HT-29 (cell line): ENCODE measurements at regions not wholly inside any gene's neighbourhood (a gene's known extent, or its start where the extent isn't known, plus 50 kb on each side); places are given as distances from the start of the nearest gene placed in this dataset.
A peak's percentile ranks its signal among the peaks of the same experiment; 100 is the strongest.

Experiments
- DNase-seq: peaks from one replicate; pipeline ENCODE4 v3.0.0-alpha.2; 2015; ENCODE audit warnings: low spot score

DNA sequence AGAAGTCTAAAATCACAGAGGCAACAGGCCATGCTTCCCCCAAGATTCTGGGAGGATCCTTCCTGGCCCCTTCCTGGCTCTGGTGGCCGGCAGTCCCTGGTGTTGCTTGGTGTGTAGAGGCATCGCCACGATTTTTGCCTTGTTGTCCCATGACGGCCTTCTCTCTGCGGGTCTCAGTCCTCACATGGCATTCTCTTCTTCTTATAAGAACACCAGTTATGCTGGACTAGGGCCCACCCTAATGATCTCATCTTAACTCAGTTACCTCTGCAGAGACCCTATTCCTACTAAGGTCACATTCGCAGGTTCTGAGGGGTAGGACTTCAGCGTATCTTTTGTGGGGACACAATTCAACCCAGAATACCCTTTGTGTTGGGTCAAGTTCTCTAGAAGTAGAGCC is 168.0 kb downstream of the LINC00237 start:
- DNase-seq = no peak

- DNase-seq = no peak
These were observed 172.8 kb downstream of the LINC00237 start for GRCh38 chr20:20933142-20933958.

DNA sequence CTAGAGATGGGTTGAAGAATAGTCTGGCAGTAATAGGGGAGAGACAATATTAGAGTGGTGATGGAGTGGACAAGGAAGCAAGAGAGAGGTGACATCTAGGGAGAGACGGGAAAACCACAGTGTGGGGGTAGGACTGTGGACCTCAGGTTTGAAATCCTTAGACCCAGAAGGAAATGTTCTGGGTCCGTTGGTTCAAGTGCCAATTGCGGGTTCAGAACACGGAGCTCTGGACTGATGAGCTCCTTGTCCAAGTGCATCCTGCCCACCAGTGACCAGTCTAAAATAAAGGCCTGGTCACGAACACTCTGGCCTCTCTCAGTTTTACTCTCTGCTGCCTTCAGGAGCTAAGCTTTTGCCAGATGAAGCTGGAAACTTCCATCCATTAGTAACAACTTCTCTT is 174.0 kb downstream of the LINC00237 start:
- DNase-seq = no peak

DNA sequence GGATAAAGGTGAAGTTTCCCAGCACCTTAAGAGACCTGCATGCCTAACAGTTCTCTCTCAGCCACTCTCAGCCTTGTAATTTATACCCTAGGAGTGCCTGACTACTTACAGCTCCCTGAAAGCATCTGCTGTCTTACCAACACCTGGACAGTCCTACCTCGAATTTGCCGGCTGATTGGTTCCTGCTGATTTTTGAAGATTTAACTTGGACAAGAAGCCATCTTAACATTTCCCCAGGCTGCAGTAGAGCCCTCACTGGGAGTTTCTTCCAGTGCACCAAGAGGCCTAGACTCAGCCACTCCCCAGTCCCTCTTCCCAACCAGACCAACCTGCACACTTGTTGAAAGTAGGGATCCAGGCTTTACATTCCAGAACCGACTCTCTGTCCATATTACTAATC is 174.5 kb downstream of the LINC00237 start:
- no peak for DNase-seq

- no peak for DNase-seq
These were observed 175.1 kb downstream of the LINC00237 start for GRCh38 chr20:20931024-20931423.

DNA sequence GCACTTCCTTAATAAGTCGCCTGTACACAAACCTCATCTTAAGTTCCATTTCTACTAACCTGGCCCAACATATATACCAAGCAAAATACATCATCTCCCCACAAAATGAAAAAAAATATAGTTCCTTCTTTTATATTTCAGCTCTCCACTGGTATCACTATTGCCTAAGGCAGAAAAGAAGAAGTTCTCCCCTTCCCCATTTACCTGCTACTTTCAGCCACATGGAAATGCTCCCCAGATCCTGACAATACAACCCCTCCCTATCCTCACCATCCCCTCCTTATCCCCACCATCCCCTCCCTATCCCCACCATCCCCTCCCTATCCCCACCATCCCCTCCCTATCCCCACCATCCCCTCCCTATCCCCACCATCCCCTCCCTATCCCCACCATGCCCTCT is 175.7 kb downstream of the LINC00237 start:
- no peak for DNase-seq

GRCh38 chr20:20929341-20929740 is 176.8 kb downstream of the LINC00237 start:
- no peak for DNase-seq

- DNase-seq = no peak
These were observed 179.8 kb downstream of the LINC00237 start for GRCh38 chr20:20926222-20926905.

DNA sequence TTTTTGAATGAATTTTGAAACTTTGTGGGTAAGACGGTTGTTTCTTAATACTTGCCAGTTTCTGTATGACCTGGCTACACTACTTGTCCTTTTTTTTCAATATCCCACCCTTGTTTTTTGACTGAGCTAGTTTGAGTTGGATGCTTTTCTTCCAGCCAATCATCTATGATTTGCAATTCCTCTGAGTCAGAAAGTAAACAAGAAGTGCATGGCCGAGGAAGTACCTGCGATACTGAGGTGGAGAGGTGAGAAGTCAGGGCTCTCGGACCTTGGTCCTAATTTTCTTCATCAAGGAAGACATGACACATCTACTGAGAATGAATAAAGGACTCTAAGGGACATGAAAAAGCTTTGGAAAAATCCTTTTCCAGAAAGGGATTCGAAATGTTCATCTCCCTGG is 185.7 kb downstream of the LINC00237 start:
- DNase-seq = peak; percentile 12

DNA sequence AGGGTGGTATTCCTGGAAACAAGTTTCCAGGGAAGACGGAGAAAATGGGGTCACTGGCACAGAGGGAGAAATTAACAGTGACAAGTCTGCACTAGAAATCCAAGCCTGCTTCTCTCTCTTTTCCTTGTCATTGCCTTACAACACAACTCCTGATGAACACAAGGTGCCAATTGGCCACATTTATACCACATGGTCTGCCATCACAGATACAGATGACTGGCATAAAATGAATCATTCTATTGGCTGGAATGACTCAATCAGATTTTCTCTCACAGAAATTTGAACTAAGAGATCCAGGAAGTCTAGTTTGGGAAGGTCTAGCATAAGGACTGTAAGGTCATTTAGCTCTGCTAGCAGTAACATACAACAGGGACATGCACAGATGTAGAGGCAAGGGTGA is 190.3 kb downstream of the LINC00237 start:
- no peak for DNase-seq

GRCh38 chr20:20904501-20904831 is 192.0 kb upstream of the RALGAPA2 start:
- no peak for DNase-seq

DNA sequence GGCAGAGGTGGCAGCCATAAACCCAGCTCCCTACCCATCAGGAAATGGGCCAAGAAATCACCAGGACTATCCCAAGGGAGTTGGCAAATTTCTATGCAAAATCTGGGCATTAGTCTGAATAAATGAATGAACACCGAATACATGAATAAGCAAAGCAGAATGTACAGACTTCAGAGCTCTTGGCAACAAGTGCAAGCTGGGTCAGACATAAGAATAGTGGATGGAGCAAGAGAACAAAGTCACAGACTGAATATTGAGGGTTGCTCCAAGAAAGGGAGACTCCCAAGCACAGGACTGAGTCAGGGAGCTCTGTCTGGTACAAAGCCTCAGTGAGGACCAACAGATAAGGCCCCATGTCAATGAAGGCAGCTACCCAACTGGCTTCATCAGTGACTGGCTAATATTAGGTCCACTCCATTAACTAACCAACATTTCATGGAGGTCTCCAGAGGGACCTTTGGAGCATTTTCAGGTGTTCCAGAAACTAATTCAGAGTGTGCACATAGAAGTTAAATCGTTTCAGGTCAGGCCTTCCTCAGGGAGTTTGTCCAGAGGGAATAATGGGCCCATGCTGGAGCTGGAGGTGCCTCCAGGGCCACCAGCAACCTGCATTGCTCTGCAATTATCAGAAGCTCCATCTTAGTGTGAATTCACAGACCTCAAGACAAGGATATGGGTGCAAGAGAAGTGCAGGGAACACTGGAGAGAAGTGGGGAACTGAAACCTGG is 191.5 kb upstream of the RALGAPA2 start:
- no peak for DNase-seq

- DNase-seq = no peak
These were observed 185.5 kb upstream of the RALGAPA2 start for GRCh38 chr20:20897922-20898321.

DNA sequence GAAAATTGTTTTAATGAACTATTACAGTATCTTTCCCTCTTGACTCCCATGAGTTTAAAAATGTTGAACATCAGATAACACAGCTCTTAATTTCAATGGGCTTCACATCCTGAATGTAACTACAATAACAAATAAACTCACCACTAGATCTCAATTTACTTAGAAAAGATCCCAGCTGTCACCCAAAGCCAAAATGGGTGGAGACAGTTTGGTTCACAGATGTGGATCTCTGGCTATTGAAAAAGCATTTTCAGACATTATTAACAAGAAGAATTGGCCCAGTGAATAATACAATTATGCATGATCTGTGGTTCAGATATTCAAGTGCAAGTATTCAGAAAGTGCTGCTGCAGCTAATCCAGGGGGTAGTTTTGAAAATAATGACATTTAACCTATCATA is 184.7 kb upstream of the RALGAPA2 start:
- DNase-seq = no peak

DNA sequence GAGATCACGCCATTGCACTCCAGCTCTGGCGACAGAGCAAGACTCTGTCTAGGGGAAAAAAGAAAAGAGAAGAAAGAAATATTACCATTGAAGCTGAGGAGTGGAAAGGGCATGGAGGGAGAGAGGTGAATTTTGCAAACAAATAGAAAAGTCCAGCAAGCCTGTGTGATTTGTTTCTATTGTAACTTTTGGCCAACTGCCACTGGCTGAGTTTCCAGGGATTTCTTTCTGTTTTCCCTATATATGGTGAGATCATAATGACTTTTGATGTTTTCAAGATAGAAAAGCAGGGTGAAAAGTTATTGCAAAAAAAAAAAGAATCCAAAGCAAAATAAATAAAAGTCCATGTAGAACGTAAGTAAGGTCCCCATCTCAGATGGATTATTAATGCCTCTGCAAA is 184.2 kb upstream of the RALGAPA2 start:
- DNase-seq = no peak

DNA sequence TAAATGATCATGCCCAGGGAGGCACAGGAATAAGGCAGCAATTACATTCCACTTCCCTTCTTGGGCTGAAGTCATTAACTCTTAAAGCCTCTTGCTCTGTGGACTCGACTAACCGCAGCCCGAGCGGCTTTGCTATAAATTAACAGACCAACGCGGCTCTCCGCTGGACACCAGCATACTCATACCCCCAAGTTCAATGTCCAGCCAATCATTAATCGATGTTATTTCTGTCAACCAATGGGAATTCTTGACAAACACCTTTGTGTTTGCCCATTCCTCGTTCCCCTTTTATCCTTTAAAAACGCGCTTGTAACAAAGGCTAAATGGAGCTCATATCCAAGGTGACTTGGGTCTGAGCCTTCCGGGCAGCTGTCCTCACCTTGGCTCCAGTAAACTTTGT is 183.1 kb upstream of the RALGAPA2 start:
- DNase-seq = no peak

- no peak for DNase-seq
These were observed 182.3 kb upstream of the RALGAPA2 start for GRCh38 chr20:20894753-20895152.

GRCh38 chr20:20894280-20894679 is 181.8 kb upstream of the RALGAPA2 start:
- DNase-seq = no peak

- DNase-seq = no peak
These were observed 179.9 kb upstream of the RALGAPA2 start for GRCh38 chr20:20892328-20892727.

GRCh38 chr20:20890751-20891150 is 178.3 kb upstream of the RALGAPA2 start:
- DNase-seq = no peak

DNA sequence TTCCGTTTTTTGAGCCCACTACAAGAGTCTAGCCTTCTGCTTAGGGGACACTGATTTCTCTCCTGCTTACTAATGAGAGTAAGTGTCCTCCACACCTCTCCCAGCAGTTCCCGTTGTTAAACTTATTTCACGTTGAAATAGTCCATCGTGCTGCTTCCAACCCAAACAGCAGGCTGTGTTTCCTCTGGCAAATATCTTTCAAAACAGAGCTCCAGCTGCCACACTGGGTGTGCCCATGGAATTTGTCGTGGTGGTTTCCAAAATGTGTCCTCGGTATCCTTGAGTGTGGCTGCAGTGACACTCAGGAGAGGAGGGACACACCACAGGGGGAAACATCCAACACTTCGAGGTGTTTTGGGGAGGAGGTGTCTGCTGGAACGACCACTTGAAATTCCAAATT is 176.5 kb upstream of the RALGAPA2 start:
- no peak for DNase-seq

DNA sequence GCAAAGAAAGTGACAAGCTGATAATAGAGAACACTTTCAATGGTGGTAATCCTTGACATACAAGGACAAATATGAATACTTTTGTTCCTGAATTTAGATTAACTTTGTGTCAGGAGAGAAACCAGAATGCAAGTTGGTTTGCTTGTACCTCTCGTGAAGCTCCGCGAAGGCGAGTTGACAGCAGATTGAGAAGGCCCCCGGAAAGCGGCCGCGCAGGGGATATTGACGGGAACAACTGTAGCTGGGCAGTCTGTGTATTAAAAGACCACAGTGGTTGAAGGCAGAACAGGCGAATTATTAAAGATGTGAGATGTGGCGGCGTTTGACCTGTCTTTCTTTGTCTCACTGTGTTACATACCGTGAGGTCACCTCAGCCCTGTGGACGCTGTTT is 175.8 kb upstream of the RALGAPA2 start:
- DNase-seq = no peak
